ENCODE measurements at regions not wholly inside any gene's neighbourhood (a gene's known extent, or its start where the extent isn't known, plus 50 kb on each side); places are given as distances from the start of the nearest gene placed in this dataset.

GRCh38 chr6:145209272-145209671 is 526.0 kb downstream of the EPM2A start:
- no peaks in the 10 kb centered on the region for H3K9me3 ChIP-seq
- no peaks in the 10 kb centered on the region for H3K27me3 ChIP-seq
- no peaks in the 10 kb centered on the region for H3K4me1 ChIP-seq
- DNase-seq: no peak
- no peak overlapping the region for H3K4me3 ChIP-seq
- no peaks in the 10 kb centered on the region for H3K36me3 ChIP-seq
- no peak overlapping the region for H3K27ac ChIP-seq
- no peak for TF ChIP-seq POLR2A (IDR thresholded peaks at IDR 0.05)
- TF ChIP-seq CTCF (IDR thresholded peaks at IDR 0.05): no peak

GRCh38 chr6:145212813-145213212 is 522.5 kb downstream of the EPM2A start:
- Histone ChIP-seq H3K27ac (no peak overlapping the region), H3K36me3 (no peaks in the 10 kb centered on the region), H3K4me3 (no peak overlapping the region), H3K9me3 (no peaks in the 10 kb centered on the region), H3K4me1 (no peaks in the 10 kb centered on the region), H3K27me3 (no peaks in the 10 kb centered on the region)
- TF ChIP-seq CTCF (IDR thresholded peaks at IDR 0.05) (no peak), POLR2A (IDR thresholded peaks at IDR 0.05) (no peak)
- DNase-seq: no peak

- TF ChIP-seq POLR2A (IDR thresholded peaks at IDR 0.05) (no peak), CTCF (IDR thresholded peaks at IDR 0.05) (no peak)
- H3K9me3 ChIP-seq: no peaks in the 10 kb centered on the region
These were observed 521.7 kb downstream of the EPM2A start for GRCh38 chr6:145213614-145214013.

GRCh38 chr6:145214570-145214969 is 520.8 kb downstream of the EPM2A start:
- TF ChIP-seq CTCF (IDR thresholded peaks at IDR 0.05): peak in 4 of 6 experiments; percentile 30 to 44 (median 40)
- no peak for TF ChIP-seq POLR2A (IDR thresholded peaks at IDR 0.05)
- Histone ChIP-seq H3K4me1 (no peaks in the 10 kb centered on the region), H3K36me3 (no peaks in the 10 kb centered on the region), H3K4me3 (no peak overlapping the region), H3K27ac (no peak overlapping the region), H3K27me3 (no peaks in the 10 kb centered on the region), H3K9me3 (no peaks in the 10 kb centered on the region)
- DNase-seq: no peak

More at GRCh38 chr6:145213614-145214013, 521.7 kb downstream of the EPM2A start:
- no peaks in the 10 kb centered on the region for H3K4me1 ChIP-seq
- no peak overlapping the region for H3K27ac ChIP-seq
- no peak for DNase-seq
- H3K27me3 ChIP-seq: no peaks in the 10 kb centered on the region
- H3K4me3 ChIP-seq: no peak overlapping the region
- H3K36me3 ChIP-seq: no peaks in the 10 kb centered on the region

- TF ChIP-seq POLR2A (IDR thresholded peaks at IDR 0.05): no peak
- TF ChIP-seq CTCF (IDR thresholded peaks at IDR 0.05): no peak
- H3K4me3 ChIP-seq: no peak overlapping the region
- no peaks in the 10 kb centered on the region for H3K27me3 ChIP-seq
- no peaks in the 10 kb centered on the region for H3K36me3 ChIP-seq
- no peaks in the 10 kb centered on the region for H3K4me1 ChIP-seq
- no peak for DNase-seq
- H3K9me3 ChIP-seq: no peaks in the 10 kb centered on the region
- H3K27ac ChIP-seq: no peak overlapping the region
These were observed 510.9 kb downstream of the EPM2A start for GRCh38 chr6:145224450-145224849.

GRCh38 chr6:145225500-145225899 is 509.8 kb downstream of the EPM2A start:
- Histone ChIP-seq H3K4me1 (no peaks in the 10 kb centered on the region), H3K27me3 (no peaks in the 10 kb centered on the region), H3K27ac (no peak overlapping the region), H3K4me3 (no peak overlapping the region), H3K36me3 (no peaks in the 10 kb centered on the region), H3K9me3 (no peaks in the 10 kb centered on the region)
- no peak for DNase-seq
- TF ChIP-seq CTCF (IDR thresholded peaks at IDR 0.05) (no peak), POLR2A (IDR thresholded peaks at IDR 0.05) (no peak)

Measured in Peyer's patch (tissue), 4 donors.